ENCODE measurements at regions not wholly inside any gene's neighbourhood (a gene's known extent, or its start where the extent isn't known, plus 50 kb on each side); places are given as distances from the start of the nearest gene placed in this dataset.
"Not testable (repeated sequence)": the region's sequence is repeated elsewhere in the genome, so short reads cannot be mapped to it uniquely, and the experiment has no call there.

- no peak for DNase-seq
Measured at GRCh38 chr4:151876381-151876988, 115.7 kb upstream of the GATB start.

DNA sequence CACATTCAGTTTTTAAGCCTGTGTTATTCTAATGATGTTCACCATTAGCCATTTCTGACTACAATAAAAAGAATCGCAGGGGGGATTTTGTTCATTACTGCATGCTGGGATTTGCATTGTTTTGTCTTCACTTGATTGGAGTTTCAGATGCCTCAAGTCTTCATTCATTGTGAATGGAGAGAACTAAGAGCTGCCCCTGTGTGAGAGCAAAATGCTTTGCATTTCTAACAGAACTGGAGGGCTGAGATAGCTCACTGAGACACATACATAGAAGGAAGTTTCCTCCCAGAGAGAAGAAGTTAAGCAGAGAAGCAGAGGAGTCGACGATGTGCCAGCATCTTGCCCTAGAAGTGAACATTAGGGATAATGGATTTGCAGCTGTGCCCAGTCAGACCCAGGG lies 113.5 kb upstream of the GATB start:
- no peak for DNase-seq

DNA sequence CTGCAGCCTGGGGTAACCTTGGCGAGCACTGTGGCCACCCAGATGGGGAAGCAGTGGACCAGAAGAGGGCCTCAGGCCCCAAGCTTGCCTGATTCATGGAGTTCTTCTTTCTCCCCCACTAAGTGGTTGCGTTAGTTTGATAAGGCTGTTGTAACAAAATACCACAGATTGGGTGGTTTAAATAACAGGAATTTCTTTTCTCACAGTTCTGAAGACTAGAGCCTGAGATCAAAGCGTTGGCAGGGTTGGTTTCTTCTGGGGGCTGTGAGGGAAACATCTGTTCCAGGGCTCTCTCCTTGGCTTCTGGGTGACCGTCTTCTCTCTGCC lies 105.7 kb upstream of the GATB start:
- no peak for DNase-seq

- DNase-seq = no peak
Measured at GRCh38 chr4:151865744-151866591, 105.2 kb upstream of the GATB start.

- DNase-seq = peak; percentile 37
Measured at GRCh38 chr4:151865312-151865711, 104.5 kb upstream of the GATB start.

DNA sequence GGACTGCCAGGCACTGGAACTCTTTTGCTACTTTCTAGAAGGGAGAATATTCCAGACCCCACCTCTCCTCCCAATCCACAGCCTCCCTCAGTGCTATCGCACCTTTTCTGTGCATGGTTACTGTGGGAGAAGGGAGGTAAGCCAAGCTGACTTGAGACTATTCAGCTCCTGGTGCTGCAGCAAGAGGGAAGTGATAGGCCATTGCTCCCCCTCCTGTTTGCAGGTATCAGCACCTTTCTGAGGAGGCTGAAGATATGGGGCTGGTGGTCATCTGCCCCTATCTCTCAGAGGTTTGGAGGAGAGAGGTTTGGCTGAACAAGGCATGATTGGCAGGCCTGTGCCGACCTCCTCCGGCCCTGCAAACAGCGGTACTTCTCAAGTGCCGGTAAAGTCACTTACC lies 103.3 kb upstream of the GATB start:
- no peak for DNase-seq

- no peak for DNase-seq
Measured at GRCh38 chr4:151862766-151863165, 102.0 kb upstream of the GATB start.

- no peak for DNase-seq
Measured at GRCh38 chr4:151860561-151861093, 99.8 kb upstream of the GATB start.

- no peak for DNase-seq
Measured at GRCh38 chr4:151859641-151860040, 98.8 kb upstream of the GATB start.

DNA sequence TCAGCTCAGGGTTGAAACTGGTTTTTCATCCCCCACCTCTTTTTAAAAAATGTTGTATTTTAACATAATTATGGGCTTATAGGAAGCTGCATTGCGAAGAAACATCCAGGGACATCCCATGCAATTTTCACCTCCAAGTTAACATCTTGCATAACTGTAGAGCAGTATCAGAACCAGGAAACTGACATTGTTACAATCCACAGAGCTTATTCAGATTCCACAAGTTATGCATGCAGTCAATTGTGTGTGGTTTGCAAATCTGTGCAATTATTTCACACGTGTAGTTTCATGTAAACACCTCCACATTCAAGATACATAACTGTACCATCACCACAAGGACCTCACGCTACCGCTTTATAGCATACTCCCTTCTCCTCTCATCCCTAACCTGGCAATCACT lies 97.5 kb upstream of the GATB start:
- DNase-seq = no peak

DNA sequence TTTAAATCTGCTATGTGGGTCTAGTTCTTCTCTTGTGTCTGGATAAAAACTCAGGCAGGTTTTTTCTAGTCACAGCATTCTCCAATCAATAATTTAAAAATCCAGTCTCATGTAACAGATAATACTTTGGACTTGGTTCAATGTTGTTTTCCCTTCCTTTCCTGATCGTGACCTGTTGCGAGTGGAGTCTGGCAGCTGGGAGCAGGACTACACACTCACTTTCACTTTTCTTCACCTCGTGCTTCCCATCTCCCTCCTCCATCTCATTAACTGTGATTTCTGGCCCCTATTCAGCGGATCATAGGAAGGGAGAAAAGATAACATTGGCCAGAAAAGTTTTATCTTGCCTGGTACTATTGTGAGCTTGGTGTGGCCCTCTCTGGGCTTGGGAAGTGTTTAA lies 96.6 kb upstream of the GATB start:
- no peak for DNase-seq

DNA sequence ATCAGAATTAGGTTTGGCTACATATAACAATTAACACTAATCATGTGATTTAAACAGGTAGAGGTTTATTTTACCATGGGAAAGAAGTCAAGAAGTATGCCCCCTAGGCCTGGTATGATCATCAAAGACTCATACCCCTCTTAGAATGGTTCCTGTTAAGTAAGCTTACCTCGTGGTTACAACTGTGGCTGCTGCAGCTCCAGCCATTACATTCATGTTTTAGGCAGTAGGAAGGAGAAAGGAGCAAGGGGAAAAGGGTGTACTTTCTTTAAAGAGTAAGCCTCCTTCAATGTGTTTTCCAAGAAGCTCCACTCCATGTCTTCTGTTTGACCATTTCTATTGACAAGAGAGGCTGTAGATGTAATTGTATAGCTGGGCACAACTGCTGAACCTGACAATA lies 94.9 kb upstream of the GATB start:
- no peak for DNase-seq

GRCh38 chr4:151854731-151855130 lies 93.9 kb upstream of the GATB start:
- no peak for DNase-seq

- no peak for DNase-seq
Measured at GRCh38 chr4:151853034-151853433, 92.2 kb upstream of the GATB start.

GRCh38 chr4:151852202-151852601 lies 91.4 kb upstream of the GATB start:
- no peak for DNase-seq

- DNase-seq = no peak
Measured at GRCh38 chr4:151851354-151851753, 90.5 kb upstream of the GATB start.

GRCh38 chr4:151850791-151851213 lies 90.0 kb upstream of the GATB start:
- DNase-seq = no peak

DNA sequence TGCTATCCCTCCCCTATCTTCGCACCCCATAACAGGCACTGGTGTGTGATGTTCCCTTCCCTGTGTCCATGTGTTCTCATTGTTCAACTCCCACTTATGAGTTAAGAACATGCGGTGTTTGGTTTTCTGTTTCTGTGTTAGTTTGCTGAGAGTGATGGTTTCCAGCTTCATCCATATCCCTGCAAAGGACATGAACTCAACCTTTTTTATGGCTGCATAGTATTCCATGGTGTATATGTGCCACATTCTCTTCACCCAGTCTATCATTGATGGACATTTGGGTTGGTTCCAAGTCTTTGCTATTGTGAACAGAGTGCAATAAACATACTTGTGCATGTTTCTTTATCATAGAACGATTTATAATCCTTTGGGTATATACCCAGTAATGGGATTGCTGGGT lies 84.7 kb upstream of the GATB start:
- DNase-seq = not testable (repeated sequence)

- DNase-seq = no peak
Measured at GRCh38 chr4:151842430-151843079, 81.7 kb upstream of the GATB start.

DNA sequence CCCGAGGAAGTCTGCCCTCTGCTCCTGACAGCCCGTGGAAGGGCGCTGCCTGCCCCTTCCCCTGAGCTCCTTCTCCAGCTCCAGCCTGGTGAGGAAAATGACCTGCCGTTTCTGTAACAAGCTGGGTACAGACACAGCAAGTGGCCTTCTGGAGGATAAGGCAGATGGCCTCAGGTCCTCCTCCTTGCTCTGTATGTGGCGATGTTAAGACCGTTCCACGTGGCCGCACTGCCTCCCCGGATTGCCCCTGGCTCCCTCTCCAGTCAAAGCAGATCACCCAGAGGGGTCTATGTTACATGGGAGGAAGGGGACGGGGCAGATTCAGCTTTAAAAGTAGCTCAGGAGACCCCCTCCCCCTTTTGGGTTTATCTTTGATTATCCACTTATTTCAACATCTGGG lies 80.3 kb upstream of the GATB start:
- no peak for DNase-seq

DNA sequence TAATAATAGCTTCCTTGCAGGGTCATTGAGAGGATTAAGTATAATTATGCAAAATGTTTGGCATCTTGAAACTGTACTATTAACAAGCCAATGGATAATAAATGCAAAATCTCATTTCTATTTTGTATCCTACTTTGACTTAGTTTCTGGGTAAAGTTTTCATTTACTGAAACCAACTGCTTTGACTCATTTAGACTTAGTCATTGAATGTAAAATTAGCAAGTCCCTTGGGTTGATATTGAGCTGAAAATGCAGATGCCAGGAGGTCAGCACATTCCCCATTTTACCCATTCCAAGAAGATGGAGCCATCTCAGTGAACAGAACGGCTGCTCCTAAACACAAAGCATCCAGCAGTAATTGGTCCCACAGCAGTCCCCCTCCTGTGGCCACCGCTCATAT lies 74.7 kb upstream of the GATB start:
- DNase-seq = no peak

- DNase-seq = no peak
Measured at GRCh38 chr4:151833174-151833573, 72.4 kb upstream of the GATB start.

DNA sequence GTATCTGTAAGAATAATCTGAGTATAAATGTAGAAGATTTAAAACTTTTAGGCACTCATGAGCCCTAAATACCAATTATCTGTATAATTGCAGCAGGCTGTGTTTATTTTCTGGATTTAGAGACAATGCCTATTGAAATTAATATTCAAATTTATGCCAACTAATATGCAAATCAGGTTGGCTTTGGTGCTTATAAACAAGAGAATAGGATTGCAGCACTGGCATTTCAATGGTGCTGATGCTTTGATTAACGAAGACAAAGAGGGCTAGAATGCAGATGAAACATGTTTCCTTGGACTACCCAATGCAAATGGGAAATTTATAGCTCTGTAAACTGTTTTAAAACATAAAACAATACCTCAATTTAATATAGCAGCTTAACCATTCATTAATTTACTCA lies 70.7 kb upstream of the GATB start:
- no peak for DNase-seq

- no peak for DNase-seq
Measured at GRCh38 chr4:151830168-151830567, 69.4 kb upstream of the GATB start.

All from NCI-H2171 (cell line).